ENCODE measurements at regions not wholly inside any gene's neighbourhood (a gene's known extent, or its start where the extent isn't known, plus 50 kb on each side); places are given as distances from the start of the nearest gene placed in this dataset.

DNA sequence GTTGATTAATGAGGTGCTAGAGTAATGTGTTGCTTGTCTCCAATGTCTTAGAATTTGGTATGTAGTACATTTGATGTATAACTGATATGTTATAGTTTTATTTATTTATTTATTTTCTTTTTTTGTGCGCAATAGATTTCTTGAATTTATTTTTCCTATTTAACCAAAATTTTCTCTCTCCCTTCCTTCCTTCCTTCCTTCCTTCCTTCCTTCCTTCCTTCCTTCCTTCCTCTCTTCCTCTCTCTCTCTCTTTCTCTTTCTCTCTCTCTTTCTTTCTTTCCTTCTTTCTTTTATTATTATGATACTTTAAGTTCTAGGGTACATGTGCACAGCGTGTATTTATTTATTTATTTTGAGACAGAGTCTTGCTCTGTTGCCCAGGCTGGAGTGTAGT lies 256.2 kb upstream of the TBL1XR1 start:
- no peak for TF ChIP-seq ATF3 (CRISPR knock-in tag; conservative IDR thresholded peaks at IDR 0.05)
- no peak for TF ChIP-seq GTF2I (CRISPR knock-in tag; conservative IDR thresholded peaks at IDR 0.05)
- no peak for TF ChIP-seq FOXP1 (CRISPR knock-in tag; IDR thresholded peaks at IDR 0.05; ENCODE audit: borderline replicate concordance)
- no peak for TF ChIP-seq CTCF (IDR thresholded peaks at IDR 0.05)
- no peak for TF ChIP-seq SP1 (CRISPR knock-in tag; conservative IDR thresholded peaks at IDR 0.05)
- TF ChIP-seq ZNF232 (CRISPR knock-in tag; IDR thresholded peaks at IDR 0.05) = no peak
- TF ChIP-seq ZNF512 (CRISPR knock-in tag; IDR thresholded peaks at IDR 0.05; ENCODE audit: borderline replicate concordance) = no peak
- TF ChIP-seq ZNF121 (CRISPR knock-in tag; IDR thresholded peaks at IDR 0.05) = no peak
- no peak for TF ChIP-seq AFF4 (CRISPR knock-in tag; IDR thresholded peaks at IDR 0.05; ENCODE audit: borderline replicate concordance)
- no peak for TF ChIP-seq RORB (CRISPR knock-in tag; IDR thresholded peaks at IDR 0.05)
